Gastroesophageal sphincter (tissue), 3 donors: ENCODE measurements at regions not wholly inside any gene's neighbourhood (a gene's known extent, or its start where the extent isn't known, plus 50 kb on each side); places are given as distances from the start of the nearest gene placed in this dataset.

ENCODE experiments used
- CTCF ChIP-seq, 4 experiments: fragments of 200-600 bp in 2 of 4; fragments of 450-650 bp in 2 of 4; sonication (generic) in 1 of 4; IDR thresholded peaks; one replicate each; pipeline ENCODE4 v1.5.1; 2017 to 2019; ENCODE audit warnings: antibody characterized with exemption in 4 of 4, mild to moderate bottlenecking in 2 of 4, moderate library complexity in 2 of 4
- EP300 ChIP-seq: sonication (generic); formaldehyde crosslinking; IDR thresholded peaks from one replicate; pipeline ENCODE4 v1.6.1; 2017; ENCODE audit warnings: antibody characterized with exemption, mild to moderate bottlenecking
- POLR2A ChIP-seq, 2 donors: fragments of 450-650 bp; IDR thresholded peaks; one replicate each; pipeline ENCODE4 v1.6.1; 2017; ENCODE audit warnings: antibody characterized with exemption in 2 of 2, mild to moderate bottlenecking in 2 of 2, moderate library complexity in 1 of 2
- POLR2AphosphoS5 ChIP-seq: sonication (generic); formaldehyde crosslinking; IDR thresholded peaks from one replicate; pipeline ENCODE4 v1.6.1; 2017; ENCODE audit warnings: antibody characterized with exemption

GRCh38 chr18:60067426-60068210, 167.8 kb downstream of the PMAIP1 start:
- TF ChIP-seq CTCF (IDR thresholded peaks at IDR 0.05), result no peak
- no peak for TF ChIP-seq POLR2AphosphoS5
- TF ChIP-seq EP300, result no peak
- no peak for TF ChIP-seq POLR2A (IDR thresholded peaks at IDR 0.05)
